ENCODE measurements at regions not wholly inside any gene's neighbourhood (a gene's known extent, or its start where the extent isn't known, plus 50 kb on each side); places are given as distances from the start of the nearest gene placed in this dataset.

DNA sequence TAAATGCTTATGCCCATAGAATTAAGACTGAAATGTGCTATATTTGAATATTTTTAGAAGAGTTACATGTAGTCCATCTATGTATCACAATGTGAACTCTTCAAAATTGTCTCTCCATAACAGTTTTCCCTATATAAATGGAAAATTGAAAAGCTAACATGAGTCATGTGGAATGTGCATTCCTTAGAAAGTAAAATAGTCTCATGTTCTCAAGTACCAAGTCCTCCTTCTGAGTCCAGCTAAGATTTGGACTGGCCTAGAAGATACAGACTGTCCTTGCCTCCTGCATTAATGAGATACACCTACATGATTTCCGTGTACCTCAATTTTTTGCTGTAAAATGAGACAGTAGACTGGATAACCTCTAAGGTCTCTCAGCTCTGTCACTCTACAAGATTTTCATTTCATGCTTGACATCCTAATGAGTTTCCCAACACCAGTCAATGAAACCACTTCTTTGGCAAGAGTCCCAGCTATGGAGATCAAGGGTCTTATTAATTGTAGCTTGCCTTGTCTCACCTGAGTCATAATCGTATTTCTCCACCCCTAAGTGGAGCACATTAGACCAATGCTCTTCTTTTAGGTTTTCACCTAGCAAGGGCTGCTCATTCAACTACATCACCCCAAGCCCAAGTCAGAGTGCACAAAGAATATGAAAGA is 350.6 kb upstream of the IL12A start (continued):
- TF ChIP-seq, protein P1, sequence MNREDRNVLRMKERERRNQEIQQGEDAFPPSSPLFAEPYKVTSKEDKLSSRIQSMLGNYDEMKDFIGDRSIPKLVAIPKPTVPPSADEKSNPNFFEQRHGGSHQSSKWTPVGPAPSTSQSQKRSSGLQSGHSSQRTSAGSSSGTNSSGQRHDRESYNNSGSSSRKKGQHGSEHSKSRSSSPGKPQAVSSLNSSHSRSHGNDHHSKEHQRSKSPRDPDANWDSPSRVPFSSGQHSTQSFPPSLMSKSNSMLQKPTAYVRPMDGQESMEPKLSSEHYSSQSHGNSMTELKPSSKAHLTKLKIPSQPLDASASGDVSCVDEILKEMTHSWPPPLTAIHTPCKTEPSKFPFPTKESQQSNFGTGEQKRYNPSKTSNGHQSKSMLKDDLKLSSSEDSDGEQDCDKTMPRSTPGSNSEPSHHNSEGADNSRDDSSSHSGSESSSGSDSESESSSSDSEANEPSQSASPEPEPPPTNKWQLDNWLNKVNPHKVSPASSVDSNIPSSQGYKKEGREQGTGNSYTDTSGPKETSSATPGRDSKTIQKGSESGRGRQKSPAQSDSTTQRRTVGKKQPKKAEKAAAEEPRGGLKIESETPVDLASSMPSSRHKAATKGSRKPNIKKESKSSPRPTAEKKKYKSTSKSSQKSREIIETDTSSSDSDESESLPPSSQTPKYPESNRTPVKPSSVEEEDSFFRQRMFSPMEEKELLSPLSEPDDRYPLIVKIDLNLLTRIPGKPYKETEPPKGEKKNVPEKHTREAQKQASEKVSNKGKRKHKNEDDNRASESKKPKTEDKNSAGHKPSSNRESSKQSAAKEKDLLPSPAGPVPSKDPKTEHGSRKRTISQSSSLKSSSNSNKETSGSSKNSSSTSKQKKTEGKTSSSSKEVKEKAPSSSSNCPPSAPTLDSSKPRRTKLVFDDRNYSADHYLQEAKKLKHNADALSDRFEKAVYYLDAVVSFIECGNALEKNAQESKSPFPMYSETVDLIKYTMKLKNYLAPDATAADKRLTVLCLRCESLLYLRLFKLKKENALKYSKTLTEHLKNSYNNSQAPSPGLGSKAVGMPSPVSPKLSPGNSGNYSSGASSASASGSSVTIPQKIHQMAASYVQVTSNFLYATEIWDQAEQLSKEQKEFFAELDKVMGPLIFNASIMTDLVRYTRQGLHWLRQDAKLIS (CRISPR knock-in tag; IDR thresholded peaks at IDR 0.05), result no peak

DNA sequence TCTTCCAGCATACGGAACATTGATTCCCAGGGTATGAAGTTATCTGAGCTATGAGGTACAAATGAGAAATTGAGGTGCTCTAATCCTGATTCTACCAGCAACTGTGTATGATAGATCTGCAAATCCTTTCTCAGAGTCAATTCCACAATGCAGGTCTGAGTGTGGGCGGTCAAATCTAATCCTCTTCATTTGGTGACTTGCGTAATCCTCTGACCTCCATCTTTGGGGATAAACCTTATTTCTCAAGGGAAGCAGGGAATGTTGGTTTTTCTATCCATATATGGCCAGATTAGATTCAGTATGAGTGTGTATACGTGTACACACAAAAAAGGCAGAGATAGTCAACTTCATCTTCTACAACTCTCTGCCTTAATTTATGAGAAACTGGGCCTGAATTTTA is 348.4 kb upstream of the IL12A start:
- Histone ChIP-seq H3K27ac (ENCODE audit: extremely low read depth, low read depth, low read length) (no peak overlapping the region), H3K9ac (ENCODE audit: insufficient read depth in 1 of 2, low read depth in 2 of 2, low read length in 2 of 2) (no peak overlapping the region), H3K79me2 (ENCODE audit: control insufficient read depth, insufficient read depth, low read length) (no peaks in the 10 kb centered on the region), H3K27me3 (ENCODE audit: control insufficient read depth in 2 of 2, insufficient read depth in 2 of 2, low read length in 2 of 2) (no peaks in the 10 kb centered on the region), H2AFZ (ENCODE audit: low read depth, low read length) (no peak overlapping the region), H3K4me1 (replicated peaks in 1 of 2; ENCODE audit: control insufficient read depth in 2 of 2, insufficient read depth in 2 of 2, low read length in 2 of 2) (no peaks in the 10 kb centered on the region), H3K9me3 (replicated peaks; ENCODE audit: control insufficient read depth, insufficient read depth, low read depth, low read length) (no peaks in the 10 kb centered on the region), H4K20me1 (replicated peaks; ENCODE audit: control insufficient read depth, insufficient read depth, low read length) (no peaks in the 10 kb centered on the region), H3K4me3 (no peak overlapping the region), H3K4me2 (ENCODE audit: insufficient read depth, low read length) (no peak overlapping the region), H3K9me1 (ENCODE audit: control insufficient read depth, insufficient read depth, low read length) (no peaks in the 10 kb centered on the region), H3K36me3 (ENCODE audit: control insufficient read depth, insufficient read depth, low read length) (no peaks in the 10 kb centered on the region)
- no TSS peak for BruUV-seq (replicated peaks)
- intact Hi-C loops (cut with micrococcal nuclease), result no loop called here
- WGBS (ENCODE audit: insufficient coverage, low coverage, missing lambda C conversion rate), result 4% methylated on average over 4 of the region's 4 CpGs
- ATAC-seq, result no peak
- ChIA-PET CTCF (ENCODE audit: low intra/inter-chr PET ratio) (no interaction called here), POLR2A (no interaction called here)
- in situ Hi-C loops (cut with MboI), result no loop called here
- TF ChIP-seq TCF3 (CRISPR knock-in tag; IDR thresholded peaks at IDR 0.05), result no peak
- no peak for TF ChIP-seq EHMT2 (IDR thresholded peaks at IDR 0.05)
- TF ChIP-seq, protein P2, sequence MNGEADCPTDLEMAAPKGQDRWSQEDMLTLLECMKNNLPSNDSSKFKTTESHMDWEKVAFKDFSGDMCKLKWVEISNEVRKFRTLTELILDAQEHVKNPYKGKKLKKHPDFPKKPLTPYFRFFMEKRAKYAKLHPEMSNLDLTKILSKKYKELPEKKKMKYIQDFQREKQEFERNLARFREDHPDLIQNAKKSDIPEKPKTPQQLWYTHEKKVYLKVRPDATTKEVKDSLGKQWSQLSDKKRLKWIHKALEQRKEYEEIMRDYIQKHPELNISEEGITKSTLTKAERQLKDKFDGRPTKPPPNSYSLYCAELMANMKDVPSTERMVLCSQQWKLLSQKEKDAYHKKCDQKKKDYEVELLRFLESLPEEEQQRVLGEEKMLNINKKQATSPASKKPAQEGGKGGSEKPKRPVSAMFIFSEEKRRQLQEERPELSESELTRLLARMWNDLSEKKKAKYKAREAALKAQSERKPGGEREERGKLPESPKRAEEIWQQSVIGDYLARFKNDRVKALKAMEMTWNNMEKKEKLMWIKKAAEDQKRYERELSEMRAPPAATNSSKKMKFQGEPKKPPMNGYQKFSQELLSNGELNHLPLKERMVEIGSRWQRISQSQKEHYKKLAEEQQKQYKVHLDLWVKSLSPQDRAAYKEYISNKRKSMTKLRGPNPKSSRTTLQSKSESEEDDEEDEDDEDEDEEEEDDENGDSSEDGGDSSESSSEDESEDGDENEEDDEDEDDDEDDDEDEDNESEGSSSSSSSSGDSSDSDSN (IDR thresholded peaks at IDR 0.05; ENCODE audit: borderline replicate concordance in 1 of 2, low read depth in 2 of 2, low read length in 2 of 2), result no peak
- no peak for TF ChIP-seq ZNF764 (CRISPR knock-in tag; IDR thresholded peaks at IDR 0.05; ENCODE audit: low read depth)
- TF ChIP-seq SRSF1 (IDR thresholded peaks at IDR 0.05; ENCODE audit: low read depth, low read length), result no peak
- no peak for TF ChIP-seq ZNF316 (IDR thresholded peaks at IDR 0.05)
- no peak for TF ChIP-seq NRF1 (conservative IDR thresholded peaks at IDR 0.05 in 1 of 2, IDR thresholded peaks at IDR 0.05 in 1 of 2)
- TF ChIP-seq CCNT2 (IDR thresholded peaks at IDR 0.05; ENCODE audit: borderline replicate concordance, extremely low read depth, insufficient read length, low read depth, low read length), result no peak
- TF ChIP-seq TAF7 (tag; IDR thresholded peaks at IDR 0.05), result no peak
- TF ChIP-seq HDAC1 (IDR thresholded peaks at IDR 0.05), result no peak
- no peak for TF ChIP-seq NCOA1 (IDR thresholded peaks at IDR 0.05; ENCODE audit: low read depth)
- TF ChIP-seq MAFG (tag; conservative IDR thresholded peaks at IDR 0.05), result no peak
- TF ChIP-seq HMG20A (CRISPR knock-in tag; conservative IDR thresholded peaks at IDR 0.05), result no peak
- no peak for DNase-seq (ENCODE audit: extremely low read depth in 1 of 4, low spot score in 3 of 4)
- FAIRE-seq, result no peak
